H9 (cell line): ENCODE measurements at regions not wholly inside any gene's neighbourhood (a gene's known extent, or its start where the extent isn't known, plus 50 kb on each side); places are given as distances from the start of the nearest gene placed in this dataset.

ENCODE experiments used
- DNase-seq: peaks from one replicate; pipeline ENCODE4 v3.0.0-alpha.2; 2017
- H2AFZ ChIP-seq: one replicate; pipeline ENCODE4 v1.6.1; 2013; ENCODE audit warnings: mild to moderate bottlenecking, low read length, control low read depth, moderate library complexity
- H2AK5ac ChIP-seq: 2 replicates; pipeline ENCODE4 v1.6.1; 2013; ENCODE audit warnings: low read length, control low read depth, mixed read lengths; ENCODE audit not compliant: insufficient read length
- H2BK120ac ChIP-seq: one replicate; pipeline ENCODE4 v1.6.1; 2013; ENCODE audit warnings: low read depth, mild to moderate bottlenecking, low read length, control low read depth, inconsistent platforms; ENCODE audit not compliant: poor library complexity, severe bottlenecking
- H2BK12ac ChIP-seq: 2 replicates; pipeline ENCODE4 v1.6.1; 2013; ENCODE audit warnings: low read length, control low read depth, mixed read lengths, low read depth; ENCODE audit not compliant: insufficient read length
- H2BK15ac ChIP-seq: 2 replicates; pipeline ENCODE4 v1.6.1; 2013; ENCODE audit warnings: low read depth, low read length, control low read depth
- H2BK20ac ChIP-seq: one replicate; pipeline ENCODE4 v1.6.1; 2013; ENCODE audit warnings: low read depth, mild to moderate bottlenecking, low read length, control low read depth, inconsistent platforms; ENCODE audit not compliant: poor library complexity, severe bottlenecking
- H2BK5ac ChIP-seq: 2 replicates; pipeline ENCODE4 v1.6.1; 2013; ENCODE audit warnings: low read length, control low read depth, mixed read lengths; ENCODE audit not compliant: insufficient read length
- H3K14ac ChIP-seq: 2 replicates; pipeline ENCODE4 v1.6.1; 2013; ENCODE audit warnings: low read length, control low read depth; ENCODE audit not compliant: insufficient read depth
- H3K18ac ChIP-seq: 2 replicates; pipeline ENCODE4 v1.6.1; 2013; ENCODE audit warnings: low read depth, mild to moderate bottlenecking, mixed read lengths, low read length, control low read depth; ENCODE audit not compliant: insufficient read length
- H3K23ac ChIP-seq: 2 replicates; pipeline ENCODE4 v1.6.1; 2013; ENCODE audit warnings: low read length, control low read depth, mixed read lengths, low read depth; ENCODE audit not compliant: insufficient read length
- H3K23me2 ChIP-seq: 2 replicates; pipeline ENCODE4 v1.6.1; 2013; ENCODE audit warnings: low read depth, mild to moderate bottlenecking, mixed read lengths, low read length, control low read depth; ENCODE audit not compliant: insufficient read length, poor library complexity, severe bottlenecking
- H3K27ac ChIP-seq: 2 replicates; pipeline ENCODE4 v1.5.1; 2013; ENCODE audit warnings: low read length, control low read depth, mixed read lengths, low read depth; ENCODE audit not compliant: insufficient read length
- H3K27me3 ChIP-seq: 2 replicates; pipeline ENCODE4 v1.6.1; 2013; ENCODE audit warnings: low read length, control low read depth, inconsistent platforms; ENCODE audit not compliant: insufficient read depth
- H3K4ac ChIP-seq: 2 replicates; pipeline ENCODE4 v1.6.1; 2013; ENCODE audit warnings: low read depth, mild to moderate bottlenecking, control low read depth, inconsistent platforms, low read length, moderate library complexity
- H3K4me1 ChIP-seq: 2 replicates; pipeline ENCODE4 v1.6.1; 2013; ENCODE audit warnings: low read length, control low read depth, inconsistent platforms; ENCODE audit not compliant: insufficient read depth
- H3K4me2 ChIP-seq: 2 replicates; pipeline ENCODE4 v1.6.1; 2013; ENCODE audit warnings: low read length, control low read depth, mixed read lengths; ENCODE audit not compliant: insufficient read length, insufficient read depth
- H3K56ac ChIP-seq: 2 replicates; pipeline ENCODE4 v1.6.1; 2013; ENCODE audit warnings: low read depth, mild to moderate bottlenecking, mixed read lengths, low read length, control low read depth; ENCODE audit not compliant: insufficient read length
- H3K79me1 ChIP-seq: 2 replicates; pipeline ENCODE4 v1.6.1; 2013; ENCODE audit warnings: low read depth, mild to moderate bottlenecking, moderate library complexity, low read length, control low read depth, inconsistent platforms; ENCODE audit not compliant: insufficient read depth, poor library complexity, severe bottlenecking
- H3K79me2 ChIP-seq: 2 replicates; pipeline ENCODE4 v1.6.1; 2013; ENCODE audit warnings: low read length, control low read depth, inconsistent platforms; ENCODE audit not compliant: insufficient read depth
- H3K9ac ChIP-seq: 2 replicates; pipeline ENCODE4 v1.6.1; 2013; ENCODE audit warnings: low read length, control low read depth, mixed read lengths; ENCODE audit not compliant: insufficient read length; ENCODE audit errors: extremely low read depth
- H3K9me3 ChIP-seq: one replicate; pipeline ENCODE4 v1.6.1; 2013; ENCODE audit warnings: low read depth, low read length, inconsistent platforms; ENCODE audit not compliant: control insufficient read depth
- H3T11ph ChIP-seq: one replicate; pipeline ENCODE4 v1.6.1; 2013; ENCODE audit warnings: mild to moderate bottlenecking, low read length, control low read depth, inconsistent platforms
- H4K20me1 ChIP-seq: one replicate; pipeline ENCODE4 v1.6.1; 2013; ENCODE audit not compliant: control insufficient read depth, insufficient read length, insufficient read depth
- H4K5ac ChIP-seq: 2 replicates; pipeline ENCODE4 v1.6.1; 2013; ENCODE audit warnings: low read depth, mild to moderate bottlenecking, mixed read lengths, low read length, control low read depth; ENCODE audit not compliant: insufficient read length
- H4K8ac ChIP-seq: replicated peaks from 2 replicates; pipeline ENCODE4 v1.6.1; 2013; ENCODE audit warnings: low read length, control low read depth, mixed read lengths, low read depth; ENCODE audit not compliant: insufficient read length
- H4K91ac ChIP-seq: 2 replicates; pipeline ENCODE4 v1.6.1; 2013; ENCODE audit warnings: low read depth, mild to moderate bottlenecking, moderate library complexity, mixed read lengths, low read length, control low read depth; ENCODE audit not compliant: insufficient read length
- H3K27ac Mint-ChIP-seq, 3 experiments: 2 replicates in 2 of 3; 3 replicates in 1 of 3; pipeline ENCODE4 v1.8.0; 2020 to 2021; ENCODE audit warnings: mixed read lengths in 3 of 3, mild to moderate bottlenecking in 1 of 3, moderate library complexity in 1 of 3
- H3K27me3 Mint-ChIP-seq: 2 replicates; pipeline ENCODE4 v1.8.0; 2021; ENCODE audit warnings: low read depth, mild to moderate bottlenecking, moderate library complexity, mixed read lengths
- H3K36me3 Mint-ChIP-seq, 3 experiments: 2 replicates in 2 of 3; 3 replicates in 1 of 3; pipeline ENCODE4 v1.8.0; 2020 to 2021; ENCODE audit warnings: low read depth in 3 of 3, mixed read lengths in 3 of 3; ENCODE audit not compliant: insufficient read depth in 1 of 3
- H3K4me1 Mint-ChIP-seq, 2 experiments: 2 replicates each; pipeline ENCODE4 v1.8.0; 2020; ENCODE audit warnings: mixed read lengths in 2 of 2
- H3K4me3 Mint-ChIP-seq, 2 experiments: 2 replicates in 1 of 2; 3 replicates in 1 of 2; pipeline ENCODE4 v1.8.0; 2020 to 2021; ENCODE audit warnings: mild to moderate bottlenecking in 2 of 2, mixed read lengths in 2 of 2, moderate library complexity in 1 of 2
- H3K9me3 Mint-ChIP-seq, 2 experiments: 2 replicates in 1 of 2; 3 replicates in 1 of 2; pipeline ENCODE4 v1.8.0; 2020; ENCODE audit warnings: mild to moderate bottlenecking in 2 of 2, mixed read lengths in 2 of 2, moderate library complexity in 1 of 2
- CTCF ChIP-seq: fragments of 200-600 bp; sonication (generic); conservative IDR thresholded peaks from 3 replicates; pipeline ENCODE4 v1.8.0; 2021; ENCODE audit warnings: antibody characterized with exemption, mild to moderate bottlenecking
- WGBS: extraction: QIAGEN DNeasy Blood & Tissue Kit; methylation state at CpG from one replicate; pipeline ENCODE4 v1.1.7; 2013; ENCODE audit warnings: missing lambda C conversion rate, low lambda C conversion rate, mixed read lengths; ENCODE audit not compliant: insufficient read length; ENCODE audit errors: extremely low coverage; 5-methylcytosine and 5-hydroxymethylcytosine counted together

GRCh38 chrX:34565981-34566380 lies 91.1 kb downstream of the TMEM47 start:
- peak overlapping the region in 2 of 3 experiments; percentile 53 to 58; a peak in 2 of 7 replicates for H3K27ac Mint-ChIP-seq
- H2BK12ac ChIP-seq: no peak overlapping the region
- no peak overlapping the region for H2AK5ac ChIP-seq
- H3K4me1 Mint-ChIP-seq: peaks cover 43 to 51% of the 10 kb centered on the region in 2 experiments
- H2BK20ac ChIP-seq: no peak overlapping the region
- peaks cover 1% of the 10 kb centered on the region; the same call in 1 of the 2 replicates for H3K27me3 Mint-ChIP-seq
- H3K36me3 Mint-ChIP-seq: peaks cover 16 to 29% (median 23%) of the 10 kb centered on the region in 3 experiments
- no peak overlapping the region; a peak in 1 of 5 replicates for H3K4me3 Mint-ChIP-seq
- no peak overlapping the region for H3K14ac ChIP-seq
- H2BK5ac ChIP-seq: no peak overlapping the region
- no peak overlapping the region for H2AFZ ChIP-seq
- H3K9me3 Mint-ChIP-seq: peaks cover 27 to 56% of the 10 kb centered on the region in 2 experiments
- H3K9ac ChIP-seq: no peak overlapping the region
- no CpG with 5 or more reads among the region's 2 CpGs for WGBS
- H4K20me1 ChIP-seq: no peaks in the 10 kb centered on the region
- H3K56ac ChIP-seq: no peak overlapping the region
- H3K27ac ChIP-seq: peak overlapping the region; percentile 45
- no peak overlapping the region for H2BK15ac ChIP-seq
- H2BK120ac ChIP-seq: no peak overlapping the region
- no peak overlapping the region for H3K23ac ChIP-seq
- H3K4me1 ChIP-seq: peaks cover under 1% of the 10 kb centered on the region; the same call in 1 of the 2 replicates
- no peak overlapping the region for H4K91ac ChIP-seq
- no peak for TF ChIP-seq CTCF
- H3K27me3 ChIP-seq: no peaks in the 10 kb centered on the region
- H3K18ac ChIP-seq: no peak overlapping the region
- no peaks in the 10 kb centered on the region for H3K79me1 ChIP-seq
- H3K79me2 ChIP-seq: no peaks in the 10 kb centered on the region
- no peaks in the 10 kb centered on the region for H3K9me3 ChIP-seq
- DNase-seq: no peak
- H3K4ac ChIP-seq: no peak overlapping the region
- peak overlapping the region; percentile 47 for H3K4me2 ChIP-seq
- no peak overlapping the region for H3T11ph ChIP-seq
- H4K5ac ChIP-seq: no peak overlapping the region
- H3K23me2 ChIP-seq: no peaks in the 10 kb centered on the region
- no peak overlapping the region for H4K8ac ChIP-seq
